Osteoblast (primary cell): ENCODE measurements at regions not wholly inside any gene's neighbourhood (a gene's known extent, or its start where the extent isn't known, plus 50 kb on each side); places are given as distances from the start of the nearest gene placed in this dataset. TPM values are rescaled to one million over a fixed set of nuclear protein-coding genes. Genes with fewer than 3 reads are reported as not detected.

Experiments
- DNase-seq: peaks from one replicate; pipeline ENCODE4 v3.0.0; 2011; ENCODE audit warnings: low spot score, mixed read lengths; ENCODE audit not compliant: insufficient read length; ENCODE audit errors: missing footprints
- H2AFZ ChIP-seq: 2 replicates; pipeline ENCODE4 v1.6.0; 2011; ENCODE audit warnings: mild to moderate bottlenecking, low read length
- H3K27ac ChIP-seq: 2 replicates; pipeline ENCODE4 v1.5.1; 2011; ENCODE audit warnings: mild to moderate bottlenecking, low read depth, low read length, moderate library complexity
- H3K27me3 ChIP-seq: 2 replicates; pipeline ENCODE4 v1.6.0; 2012; ENCODE audit warnings: mild to moderate bottlenecking, control low read depth, inconsistent platforms, low read length, moderate library complexity; ENCODE audit not compliant: insufficient read depth
- H3K36me3 ChIP-seq: 2 replicates; pipeline ENCODE4 v1.5.1; 2011; ENCODE audit warnings: mild to moderate bottlenecking, low read length, control low read depth, moderate library complexity; ENCODE audit not compliant: insufficient read depth
- H3K4me1 ChIP-seq: 2 replicates; pipeline ENCODE4 v1.5.1; 2011; ENCODE audit warnings: mild to moderate bottlenecking, low read length, control low read depth, moderate library complexity; ENCODE audit not compliant: insufficient read depth
- H3K4me2 ChIP-seq: 2 replicates; pipeline ENCODE4 v1.6.0; 2011; ENCODE audit warnings: mild to moderate bottlenecking, low read length; ENCODE audit not compliant: insufficient read depth
- H3K4me3 ChIP-seq: fragments of 200-600 bp; sonication (generic); 3 replicates; pipeline ENCODE4 v1.5.1; 2012; ENCODE audit warnings: mild to moderate bottlenecking, low read length, inconsistent platforms; ENCODE audit not compliant: insufficient read depth
- H3K79me2 ChIP-seq: 2 replicates; pipeline ENCODE4 v1.6.0; 2012; ENCODE audit warnings: mild to moderate bottlenecking, low read length, control low read depth, inconsistent platforms; ENCODE audit not compliant: insufficient read depth
- H3K9me3 ChIP-seq: 2 replicates; pipeline ENCODE4 v1.5.1; 2011; ENCODE audit warnings: low read depth, low read length, control low read depth
- H4K20me1 ChIP-seq: 2 replicates; pipeline ENCODE4 v1.6.0; 2012; ENCODE audit warnings: mild to moderate bottlenecking, low read length, control low read depth; ENCODE audit not compliant: insufficient read depth
- CTCF ChIP-seq: IDR thresholded peaks from 2 replicates; pipeline ENCODE4 v1.5.1; 2011; ENCODE audit warnings: mild to moderate bottlenecking, low read depth, low read length, moderate library complexity; ENCODE audit errors: extremely low read depth
- small RNA-seq: library from RNA; depleted of rRNA; stranded (forward); fragments of <200 nt; gene quantifications from one replicate; pipeline ENCODE3, GENCODE V24; 2012

GRCh38 chr1:94593611-94594010 lies 52.1 kb upstream of the F3 start:
- no peak overlapping the region for H3K4me2 ChIP-seq
- no peak overlapping the region for H3K27ac ChIP-seq
- peaks cover 5% of the 10 kb centered on the region for H3K27me3 ChIP-seq
- TF ChIP-seq CTCF: no peak
- no peaks in the 10 kb centered on the region for H3K4me1 ChIP-seq
- no peak overlapping the region for H2AFZ ChIP-seq
- H3K9me3 ChIP-seq: no peaks in the 10 kb centered on the region
- H3K4me3 ChIP-seq: no peak overlapping the region
- H3K36me3 ChIP-seq: no peaks in the 10 kb centered on the region
- H3K79me2 ChIP-seq: no peaks in the 10 kb centered on the region
- no peaks in the 10 kb centered on the region for H4K20me1 ChIP-seq
- no peak for DNase-seq

- DNase-seq: no peak
- no peak overlapping the region for H3K4me2 ChIP-seq
- no peak overlapping the region for H3K27ac ChIP-seq
- no peaks in the 10 kb centered on the region for H3K36me3 ChIP-seq
- H3K4me1 ChIP-seq: no peaks in the 10 kb centered on the region
- H3K79me2 ChIP-seq: no peaks in the 10 kb centered on the region
- H2AFZ ChIP-seq: no peak overlapping the region
- H4K20me1 ChIP-seq: no peaks in the 10 kb centered on the region
- H3K27me3 ChIP-seq: peaks cover 6% of the 10 kb centered on the region
- H3K9me3 ChIP-seq: no peaks in the 10 kb centered on the region
- TF ChIP-seq CTCF: no peak
- H3K4me3 ChIP-seq: no peak overlapping the region
Measured at GRCh38 chr1:94592571-94592920, 51.0 kb upstream of the F3 start.

- no peak overlapping the region for H3K4me3 ChIP-seq
- no peaks in the 10 kb centered on the region for H4K20me1 ChIP-seq
- H3K79me2 ChIP-seq: no peaks in the 10 kb centered on the region
- H3K4me1 ChIP-seq: no peaks in the 10 kb centered on the region
- no peak overlapping the region for H3K27ac ChIP-seq
- H3K27me3 ChIP-seq: peaks cover 10% of the 10 kb centered on the region
- no peak for DNase-seq
- TF ChIP-seq CTCF: no peak
- H2AFZ ChIP-seq: no peak overlapping the region
- no peaks in the 10 kb centered on the region for H3K9me3 ChIP-seq
- no peak overlapping the region for H3K4me2 ChIP-seq
- no peaks in the 10 kb centered on the region for H3K36me3 ChIP-seq
Measured at GRCh38 chr1:94591823-94592570, 50.4 kb upstream of the F3 start.

Small RNA genes lying in the stretch of these regions (small RNA-seq; reads per million reads assigned to genes)
- gene MIR378G: not detected
